ENCODE measurements at regions not wholly inside any gene's neighbourhood (a gene's known extent, or its start where the extent isn't known, plus 50 kb on each side); places are given as distances from the start of the nearest gene placed in this dataset.

GRCh38 chr4:140806163-140806562, 50.0 kb upstream of the TBC1D9 start:
- BruUV-seq (replicated peaks): no TSS peak
- ChIA-PET CTCF (no interaction called here), POLR2A (ENCODE audit: unreplicated experiment) (no interaction called here)
- H4K5ac ChIP-seq (ENCODE audit: low read depth, low read length): no peak overlapping the region
- H2AFZ ChIP-seq (replicated peaks; ENCODE audit: low read length, poor library complexity): no peak overlapping the region
- H4K20me1 ChIP-seq (ENCODE audit: insufficient read depth, low read length): no peaks in the 10 kb centered on the region
- H3K4me3 ChIP-seq (ENCODE audit: insufficient read depth, low read depth, low read length): no peak overlapping the region
- no peak overlapping the region for H2BK5ac ChIP-seq (ENCODE audit: low read depth, low read length, poor library complexity, severe bottlenecking)
- no peaks in the 10 kb centered on the region for H3K36me3 ChIP-seq (ENCODE audit: control insufficient read depth, insufficient read depth, low read length)
- in situ Hi-C loops (cut with MboI; ENCODE audit: low sequenced_read_pairs): no loop called here
- H3K9me1 ChIP-seq (ENCODE audit: insufficient read depth, low read length): no peaks in the 10 kb centered on the region
- H3K56ac ChIP-seq (ENCODE audit: extremely low read depth, insufficient read depth, low read length): no peak overlapping the region
- DNase-seq: no peak
- no peak overlapping the region for H4K8ac ChIP-seq (ENCODE audit: low read depth in 2 of 2, low read length in 2 of 2)
- no peak overlapping the region for H3K14ac ChIP-seq (replicated peaks; ENCODE audit: low read depth, low read length)
- H3K9me3 ChIP-seq (ENCODE audit: control insufficient read depth, insufficient read depth, low read length): no peaks in the 10 kb centered on the region
- H3K27me3 ChIP-seq (ENCODE audit: control insufficient read depth, insufficient read depth, low read length): peaks cover 19% of the 10 kb centered on the region
- TF ChIP-seq BHLHE40 (IDR thresholded peaks at IDR 0.05; ENCODE audit: low read depth, low read length): no peak
- no peak for TF ChIP-seq CEBPB (IDR thresholded peaks at IDR 0.05; ENCODE audit: low read depth, low read length)
- TF ChIP-seq SMC3 (IDR thresholded peaks at IDR 0.05; ENCODE audit: low read depth, low read length): no peak
- TF ChIP-seq CHD1 (IDR thresholded peaks at IDR 0.05; ENCODE audit: low read depth, low read length): no peak
- TF ChIP-seq MXI1 (IDR thresholded peaks at IDR 0.05; ENCODE audit: borderline replicate concordance, low read depth, low read length): no peak
- no peak for TF ChIP-seq RFX5 (IDR thresholded peaks at IDR 0.05; ENCODE audit: low read depth, low read length)
- TF ChIP-seq ELK1 (IDR thresholded peaks at IDR 0.05; ENCODE audit: borderline replicate concordance, low read depth, low read length): no peak
- TF ChIP-seq CTCF (conservative IDR thresholded peaks at IDR 0.05; ENCODE audit: low read depth, low read length): no peak
- TF ChIP-seq USF2 (IDR thresholded peaks at IDR 0.05; ENCODE audit: low read depth, low read length): no peak
- TF ChIP-seq POLR2A (IDR thresholded peaks at IDR 0.05; ENCODE audit: low read depth, low read length): no peak
- TF ChIP-seq NFE2L2 (IDR thresholded peaks at IDR 0.05; ENCODE audit: low read depth, low read length): no peak
- TF ChIP-seq RCOR1 (IDR thresholded peaks at IDR 0.05; ENCODE audit: insufficient replicate concordance, low read length): no peak
- no peak for TF ChIP-seq FOS (IDR thresholded peaks at IDR 0.05; ENCODE audit: low read depth, low read length)
- no peak overlapping the region for H4K91ac ChIP-seq (ENCODE audit: insufficient read depth, low read depth, low read length)
- WGBS, 2 experiments (ENCODE audit: extremely low coverage in 2 of 2, insufficient read length in 1 of 2): no CpG with 5 or more reads among the region's 4 CpGs
- no peak for ATAC-seq (ENCODE audit: low read depth)
- H3K9ac ChIP-seq (ENCODE audit: low read depth, low read length): no peak overlapping the region
- H3K4me2 ChIP-seq (ENCODE audit: low read depth, low read length): no peak overlapping the region
- H2AK9ac ChIP-seq (replicated peaks; ENCODE audit: low read depth, low read length, poor library complexity): no peak overlapping the region
- H3K4me1 ChIP-seq (ENCODE audit: control insufficient read depth, insufficient read depth, low read length): peaks cover 8% of the 10 kb centered on the region
- H3K27ac ChIP-seq (ENCODE audit: insufficient read depth, low read length): no peak overlapping the region
- intact Hi-C loops (cut with micrococcal nuclease): no loop called here
- no peak overlapping the region for H2BK15ac ChIP-seq (ENCODE audit: low read depth, low read length)
- dilution Hi-C loops (cut with HindIII; ENCODE audit: low sequenced_read_pairs, unreplicated experiment): no loop called here
- no peak overlapping the region for H3K18ac ChIP-seq (ENCODE audit: low read depth, low read length)
- no peak overlapping the region for H2BK20ac ChIP-seq (ENCODE audit: low read depth, low read length)
- H2BK120ac ChIP-seq (ENCODE audit: low read depth, low read length): no peak overlapping the region
- H3K4ac ChIP-seq (ENCODE audit: low read depth, low read length): no peak overlapping the region
- H3K79me1 ChIP-seq (ENCODE audit: low read depth in 1 of 2, low read length in 2 of 2): no peaks in the 10 kb centered on the region
- no peak overlapping the region for H2AK5ac ChIP-seq (ENCODE audit: low read depth, low read length)
- no peak overlapping the region for H3K23ac ChIP-seq (ENCODE audit: low read depth, low read length)

Measured in IMR-90 (cell line).